Ovary (tissue), 7 donors: ENCODE measurements at regions not wholly inside any gene's neighbourhood (a gene's known extent, or its start where the extent isn't known, plus 50 kb on each side); places are given as distances from the start of the nearest gene placed in this dataset.

ENCODE experiments used
- DNase-seq, 5 donors: peaks; one replicate each; pipeline ENCODE4 v3.0.0-alpha.2; 2019 to 2020
- H3K27ac ChIP-seq, 2 donors: fragments of 200-600 bp; one replicate each; pipeline versions ENCODE4 v1.5.1 to v1.8.0; 2019 to 2022
- H3K27me3 ChIP-seq: fragments of 200-600 bp; one replicate; pipeline ENCODE4 v1.8.0; 2022
- H3K36me3 ChIP-seq: fragments of 200-600 bp; sonication (generic); one replicate; pipeline ENCODE4 v1.5.1; 2019
- H3K4me1 ChIP-seq: one replicate; pipeline ENCODE4 v1.8.1; 2013; ENCODE audit warnings: mild to moderate bottlenecking, moderate library complexity; ENCODE audit not compliant: insufficient read depth
- H3K4me3 ChIP-seq: fragments of 200-600 bp; sonication (generic); one replicate; pipeline ENCODE4 v1.5.1; 2017
- H3K9me3 ChIP-seq, 2 donors: fragments of 200-600 bp in 1 of 2; sonication (generic) in 1 of 2; one replicate each; pipeline versions ENCODE4 v1.5.1 to v1.8.1; 2013 to 2019; ENCODE audit warnings: mild to moderate bottlenecking in 1 of 2, moderate library complexity in 1 of 2
- CTCF ChIP-seq, 3 donors: fragments of 450-650 bp in 2 of 3; fragments of 200-600 bp in 1 of 3; IDR thresholded peaks; one replicate each; pipeline versions ENCODE4 v1.5.1 to v1.8.0; 2016 to 2022; ENCODE audit warnings: antibody characterized with exemption in 3 of 3, mild to moderate bottlenecking in 1 of 3
- EP300 ChIP-seq: sonication (generic); formaldehyde crosslinking; IDR thresholded peaks from one replicate; pipeline ENCODE4 v1.6.1; 2017; ENCODE audit warnings: antibody characterized with exemption
- POLR2A ChIP-seq: fragments of 450-650 bp; IDR thresholded peaks from one replicate; pipeline ENCODE4 v1.6.1; 2017; ENCODE audit warnings: antibody characterized with exemption, mild to moderate bottlenecking, moderate library complexity
- WGBS, 3 donors: extraction: QIAGEN DNeasy Blood & Tissue Kit in 1 of 3; methylation state at CpG; one replicate each; pipeline versions ENCODE4 v1.1.5 to v1.1.7; 2013 to 2017; 5-methylcytosine and 5-hydroxymethylcytosine counted together
- intact Hi-C, 4 donors: fragments of 100-400 bp; cut with DNase I; formaldehyde crosslinking; loops; one replicate each; pipeline versions ENCODE4 v1.11.0 to v1.15.1; 2022 to 2023
- donor health status: DM: no; HTN: no; CAD: no; lungs with moderate emphysema.
- donor health status: DM: no; HTN: no; CAD: no.
- donor health status: Bipolar disorder and iron deficiency.
- donor health status: DM: no; HTN: no; CAD: no.
- donor health status: DM: yes; HTN: yes; CAD: no.

GRCh38 chr6:9914951-9915350, 499.9 kb downstream of the TFAP2A start:
- no peaks in the 10 kb centered on the region for H3K27me3 ChIP-seq
- no peak overlapping the region for H3K4me3 ChIP-seq
- H3K36me3 ChIP-seq: no peaks in the 10 kb centered on the region
- no peak overlapping the region for H3K27ac ChIP-seq
- WGBS, 3 donors: 76 to 82% (median 76%) methylated on average over 5 of the region's 5 CpGs
- intact Hi-C loops: no loop called here
- no peaks in the 10 kb centered on the region for H3K9me3 ChIP-seq
- H3K4me1 ChIP-seq: no peaks in the 10 kb centered on the region
- no peak for DNase-seq
- no peak for TF ChIP-seq EP300
- TF ChIP-seq CTCF (IDR thresholded peaks at IDR 0.05): no peak
- no peak for TF ChIP-seq POLR2A

GRCh38 chr6:9901376-9901775, 513.5 kb downstream of the TFAP2A start:
- no peak for TF ChIP-seq POLR2A
- TF ChIP-seq CTCF (IDR thresholded peaks at IDR 0.05): no peak
- TF ChIP-seq EP300: no peak
- WGBS, 3 donors: 74 to 86% (median 80%) methylated on average over 1 of the region's 1 CpG

GRCh38 chr6:9896806-9897205, 518.1 kb downstream of the TFAP2A start:
- DNase-seq: no peak
- Histone ChIP-seq H3K9me3 (no peaks in the 10 kb centered on the region), H3K36me3 (no peaks in the 10 kb centered on the region), H3K4me3 (no peak overlapping the region), H3K27ac (no peak overlapping the region), H3K4me1 (no peaks in the 10 kb centered on the region), H3K27me3 (no peaks in the 10 kb centered on the region)
- intact Hi-C loops: no loop called here
- WGBS, 3 donors: 69 to 86% (median 76%) methylated on average over 3 of the region's 3 CpGs
- TF ChIP-seq CTCF (IDR thresholded peaks at IDR 0.05) (no peak), EP300 (no peak), POLR2A (no peak)

More at GRCh38 chr6:9901376-9901775, 513.5 kb downstream of the TFAP2A start:
- intact Hi-C loops: no loop called here
- H3K27me3 ChIP-seq: no peaks in the 10 kb centered on the region
- DNase-seq: no peak
- no peak overlapping the region for H3K27ac ChIP-seq
- H3K4me1 ChIP-seq: no peaks in the 10 kb centered on the region
- H3K36me3 ChIP-seq: no peaks in the 10 kb centered on the region
- H3K4me3 ChIP-seq: no peak overlapping the region
- H3K9me3 ChIP-seq: no peaks in the 10 kb centered on the region

- 66 to 74% (median 71%) methylated on average over 4 of the region's 4 CpGs for WGBS, 3 donors
Measured at GRCh38 chr6:9890893-9891292, 524.0 kb downstream of the TFAP2A start.

More at GRCh38 chr6:9890893-9891292, 524.0 kb downstream of the TFAP2A start:
- Histone ChIP-seq H3K36me3 (no peaks in the 10 kb centered on the region), H3K4me3 (no peak overlapping the region), H3K27me3 (no peaks in the 10 kb centered on the region), H3K4me1 (no peaks in the 10 kb centered on the region), H3K9me3 (no peaks in the 10 kb centered on the region), H3K27ac (no peak overlapping the region)
- DNase-seq: no peak
- TF ChIP-seq EP300: no peak
- no peak for TF ChIP-seq POLR2A
- TF ChIP-seq CTCF (IDR thresholded peaks at IDR 0.05): no peak
- intact Hi-C loops: no loop called here
